ENCODE measurements at regions not wholly inside any gene's neighbourhood (a gene's known extent, or its start where the extent isn't known, plus 50 kb on each side); places are given as distances from the start of the nearest gene placed in this dataset.

DNA sequence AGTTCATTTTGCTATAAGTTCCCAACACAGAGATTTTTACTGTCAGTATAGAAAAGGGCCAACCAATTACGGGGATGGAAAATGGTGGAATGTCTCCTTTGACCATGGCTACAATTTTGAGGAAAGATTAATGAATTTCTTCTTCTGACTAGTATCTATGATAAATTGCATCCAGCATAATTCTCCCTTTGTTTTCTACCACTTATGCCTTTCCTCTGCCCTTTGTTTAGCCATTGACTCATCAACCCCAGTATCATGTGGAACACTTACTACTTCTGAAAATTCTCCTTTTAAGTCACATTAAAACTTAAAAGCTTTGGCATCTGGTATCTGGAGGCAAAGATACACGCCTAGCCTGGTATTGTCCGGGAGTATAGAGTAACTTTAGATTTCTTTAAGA lies 92.9 kb upstream of the CADPS start:
- no peak for DNase-seq
- no peak for TF ChIP-seq POLR2A (IDR thresholded peaks at IDR 0.05)
- Histone ChIP-seq H3K27me3 (no peaks in the 10 kb centered on the region), H3K9me3 (no peaks in the 10 kb centered on the region), H3K27ac (no peak overlapping the region), H3K4me1 (no peaks in the 10 kb centered on the region), H3K36me3 (no peaks in the 10 kb centered on the region), H3K4me3 (replicated peaks in 1 of 3) (no peak overlapping the region)
- intact Hi-C loops (cut with DNase I), result no loop called here
- 87 to 91% methylated on average over 3 of the region's 3 CpGs for WGBS, 2 donors

- intact Hi-C loops (cut with DNase I), result no loop called here
- no peak overlapping the region for H3K4me3 ChIP-seq (replicated peaks in 1 of 3)
- no peaks in the 10 kb centered on the region for H3K4me1 ChIP-seq
- H3K27me3 ChIP-seq, result no peaks in the 10 kb centered on the region
- no peaks in the 10 kb centered on the region for H3K9me3 ChIP-seq
- WGBS, 2 donors, result 93% methylated on average over 5 of the region's 5 CpGs
- DNase-seq, result no peak
- H3K27ac ChIP-seq, result no peak overlapping the region
- no peaks in the 10 kb centered on the region for H3K36me3 ChIP-seq
- no peak for TF ChIP-seq POLR2A (IDR thresholded peaks at IDR 0.05)
- no peak for TF ChIP-seq CTCF (IDR thresholded peaks at IDR 0.05)
These were observed 95.4 kb upstream of the CADPS start for GRCh38 chr3:62970648-62971047.

DNA sequence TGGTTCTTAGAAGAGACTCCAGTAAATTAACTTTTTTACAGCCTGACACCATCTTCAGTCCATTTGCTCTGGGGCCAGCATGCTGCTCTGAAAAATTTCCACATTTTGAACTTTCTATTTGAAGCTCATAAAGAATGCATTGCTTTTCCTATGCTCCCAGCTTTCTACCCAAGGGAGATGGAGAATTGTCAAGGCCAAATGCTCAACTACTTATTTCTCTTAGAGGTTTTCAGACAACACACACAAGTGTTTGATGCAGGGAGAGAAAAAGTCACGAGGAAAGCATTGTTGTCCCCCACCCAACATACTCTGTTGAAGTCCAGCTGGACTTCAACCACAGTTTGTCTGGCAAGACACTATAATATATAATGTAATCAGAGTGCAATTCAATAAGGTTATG lies 100.3 kb upstream of the CADPS start:
- H3K9me3 ChIP-seq, result no peaks in the 10 kb centered on the region
- H3K4me3 ChIP-seq (replicated peaks in 1 of 3), result no peak overlapping the region
- WGBS, 2 donors, result 68 to 83% methylated on average over 1 of the region's 1 CpG
- H3K27ac ChIP-seq, result no peak overlapping the region
- no peaks in the 10 kb centered on the region for H3K4me1 ChIP-seq
- H3K36me3 ChIP-seq, result no peaks in the 10 kb centered on the region
- TF ChIP-seq POLR2A (IDR thresholded peaks at IDR 0.05) (no peak), CTCF (IDR thresholded peaks at IDR 0.05) (no peak)
- H3K27me3 ChIP-seq, result no peaks in the 10 kb centered on the region
- intact Hi-C loops (cut with DNase I), result no loop called here
- no peak for DNase-seq

DNA sequence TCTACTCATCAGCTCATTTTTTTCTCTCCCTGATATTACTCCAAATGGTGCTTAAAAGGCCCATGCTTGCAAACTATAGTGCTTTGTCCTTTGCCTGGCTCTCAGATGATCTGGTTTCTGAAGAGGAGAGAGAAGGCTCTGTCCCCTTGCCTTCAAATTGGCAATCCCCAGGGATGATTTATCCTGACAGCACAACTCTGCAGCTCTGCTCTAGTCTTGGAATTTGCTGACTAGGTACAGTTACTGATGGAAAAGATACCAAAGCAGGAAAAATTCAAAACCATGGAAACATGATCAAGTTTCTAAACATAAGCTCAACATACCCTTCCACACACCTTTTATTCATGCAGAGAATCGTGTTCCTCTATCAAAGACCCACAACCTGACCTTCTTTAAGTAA lies 106.7 kb upstream of the CADPS start:
- WGBS, 2 donors, result 0 to 19% methylated on average over 1 of the region's 1 CpG
- H3K36me3 ChIP-seq, result no peaks in the 10 kb centered on the region
- intact Hi-C loops (cut with DNase I), result no loop called here
- H3K4me3 ChIP-seq (replicated peaks in 1 of 3), result no peak overlapping the region
- no peaks in the 10 kb centered on the region for H3K27me3 ChIP-seq
- no peak overlapping the region for H3K27ac ChIP-seq
- no peak for TF ChIP-seq POLR2A (IDR thresholded peaks at IDR 0.05)
- TF ChIP-seq CTCF (IDR thresholded peaks at IDR 0.05), result no peak
- no peaks in the 10 kb centered on the region for H3K4me1 ChIP-seq
- no peak for DNase-seq
- no peaks in the 10 kb centered on the region for H3K9me3 ChIP-seq

DNA sequence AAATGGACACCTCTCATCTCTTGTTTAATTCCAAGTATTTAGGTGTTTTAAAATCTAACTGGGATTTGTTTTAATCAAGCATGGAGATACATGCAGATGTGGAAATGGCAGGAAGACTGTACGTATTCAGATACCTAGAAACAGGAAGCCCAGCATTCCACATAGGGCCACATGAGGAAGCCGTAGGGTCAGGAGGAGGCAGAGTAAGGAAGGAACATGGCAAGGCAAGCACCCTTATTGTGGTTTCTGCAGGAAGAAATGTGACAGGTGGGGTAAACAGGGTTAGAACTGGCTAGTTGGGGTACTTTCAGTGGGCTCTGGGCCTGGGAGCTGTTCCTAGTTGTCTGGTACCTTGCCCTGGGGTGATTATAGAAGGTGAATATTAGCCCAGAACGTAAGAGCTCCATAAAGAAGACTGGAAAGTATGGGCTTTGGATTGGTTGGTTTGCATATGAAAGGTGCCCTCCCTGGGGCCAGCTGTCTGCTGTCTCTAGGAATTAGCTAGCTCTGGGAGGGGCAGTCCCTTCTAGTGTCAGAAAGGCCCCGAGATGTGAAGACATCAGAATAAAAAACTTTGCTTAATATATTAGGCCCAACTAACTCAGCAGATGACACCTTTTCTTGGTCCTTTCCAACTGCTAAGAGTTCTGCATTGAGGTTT lies 107.7 kb upstream of the CADPS start:
- intact Hi-C loops (cut with DNase I), result no loop called here
- TF ChIP-seq POLR2A (IDR thresholded peaks at IDR 0.05) (no peak), CTCF (IDR thresholded peaks at IDR 0.05) (no peak)
- Histone ChIP-seq H3K36me3 (no peaks in the 10 kb centered on the region), H3K27me3 (no peaks in the 10 kb centered on the region), H3K9me3 (no peaks in the 10 kb centered on the region), H3K27ac (no peak overlapping the region), H3K4me3 (replicated peaks in 1 of 3) (no peak overlapping the region), H3K4me1 (no peaks in the 10 kb centered on the region)
- WGBS, 2 donors, result 76 to 78% methylated on average over 4 of the region's 4 CpGs
- DNase-seq, result no peak

GRCh38 chr3:62986061-62986460 lies 110.8 kb upstream of the CADPS start:
- intact Hi-C loops (cut with DNase I), result no loop called here

More at GRCh38 chr3:62986061-62986460, 110.8 kb upstream of the CADPS start:
- Histone ChIP-seq H3K36me3 (no peaks in the 10 kb centered on the region), H3K9me3 (no peaks in the 10 kb centered on the region), H3K27ac (no peak overlapping the region), H3K4me3 (replicated peaks in 1 of 3) (no peak overlapping the region), H3K4me1 (no peaks in the 10 kb centered on the region), H3K27me3 (no peaks in the 10 kb centered on the region)
- no peak for DNase-seq
- TF ChIP-seq CTCF (IDR thresholded peaks at IDR 0.05) (no peak), POLR2A (IDR thresholded peaks at IDR 0.05) (no peak)
- 59 to 63% methylated on average over 1 of the region's 1 CpG for WGBS, 2 donors
